Neuron (in vitro differentiated cells): ENCODE measurements at regions not wholly inside any gene's neighbourhood (a gene's known extent, or its start where the extent isn't known, plus 50 kb on each side); places are given as distances from the start of the nearest gene placed in this dataset.

Experiments
- H2AFZ ChIP-seq: one replicate; pipeline ENCODE4 v1.6.1; 2013; ENCODE audit warnings: low read depth, mild to moderate bottlenecking, inconsistent platforms, low read length, moderate library complexity
- H3K27me3 ChIP-seq: one replicate; pipeline ENCODE4 v1.6.1; 2013; ENCODE audit warnings: low read length; ENCODE audit not compliant: insufficient read depth
- H3K36me3 ChIP-seq: one replicate; pipeline ENCODE4 v1.6.1; 2013; ENCODE audit warnings: low read length; ENCODE audit not compliant: insufficient read depth
- H3K4me1 ChIP-seq: one replicate; pipeline ENCODE4 v1.6.1; 2013; ENCODE audit warnings: low read length; ENCODE audit not compliant: insufficient read depth
- H3K4me3 ChIP-seq: 2 replicates; pipeline ENCODE4 v1.5.1; 2013; ENCODE audit warnings: mild to moderate bottlenecking, low read length, moderate library complexity
- H3K9me3 ChIP-seq: one replicate; pipeline ENCODE4 v1.6.1; 2013; ENCODE audit warnings: low read length

GRCh38 chr2:18346874-18347273 is 213.6 kb downstream of the RDH14 start:
- Histone ChIP-seq H3K36me3 (no peaks in the 10 kb centered on the region), H3K27me3 (no peaks in the 10 kb centered on the region), H3K4me1 (no peaks in the 10 kb centered on the region), H3K4me3 (no peak overlapping the region), H2AFZ (no peak overlapping the region), H3K9me3 (no peaks in the 10 kb centered on the region)

- Histone ChIP-seq H3K4me3 (no peak overlapping the region), H3K27me3 (no peaks in the 10 kb centered on the region), H3K9me3 (no peaks in the 10 kb centered on the region), H2AFZ (no peak overlapping the region), H3K4me1 (no peaks in the 10 kb centered on the region), H3K36me3 (no peaks in the 10 kb centered on the region)
Observed at GRCh38 chr2:18346344-18346743, 214.1 kb downstream of the RDH14 start.

GRCh38 chr2:18345848-18346247 is 214.6 kb downstream of the RDH14 start:
- no peaks in the 10 kb centered on the region for H3K9me3 ChIP-seq
- H3K27me3 ChIP-seq = no peaks in the 10 kb centered on the region
- H3K36me3 ChIP-seq = no peaks in the 10 kb centered on the region
- no peaks in the 10 kb centered on the region for H3K4me1 ChIP-seq
- H2AFZ ChIP-seq = no peak overlapping the region
- no peak overlapping the region for H3K4me3 ChIP-seq

GRCh38 chr2:18342901-18343300 is 217.6 kb downstream of the RDH14 start:
- Histone ChIP-seq H3K27me3 (no peaks in the 10 kb centered on the region), H3K4me1 (no peaks in the 10 kb centered on the region), H3K36me3 (no peaks in the 10 kb centered on the region), H3K4me3 (no peak overlapping the region), H2AFZ (no peak overlapping the region), H3K9me3 (no peaks in the 10 kb centered on the region)

GRCh38 chr2:18339326-18339725 is 221.1 kb downstream of the RDH14 start:
- no peaks in the 10 kb centered on the region for H3K27me3 ChIP-seq
- no peak overlapping the region for H3K4me3 ChIP-seq
- H3K9me3 ChIP-seq = no peaks in the 10 kb centered on the region
- H2AFZ ChIP-seq = no peak overlapping the region
- H3K4me1 ChIP-seq = no peaks in the 10 kb centered on the region
- no peaks in the 10 kb centered on the region for H3K36me3 ChIP-seq

GRCh38 chr2:18336975-18337374 is 223.5 kb downstream of the RDH14 start:
- no peaks in the 10 kb centered on the region for H3K27me3 ChIP-seq
- H3K4me3 ChIP-seq = no peak overlapping the region
- no peaks in the 10 kb centered on the region for H3K9me3 ChIP-seq
- no peaks in the 10 kb centered on the region for H3K36me3 ChIP-seq
- no peaks in the 10 kb centered on the region for H3K4me1 ChIP-seq
- no peak overlapping the region for H2AFZ ChIP-seq

GRCh38 chr2:18332477-18332876 is 228.0 kb downstream of the RDH14 start:
- H3K4me3 ChIP-seq = no peak overlapping the region
- H2AFZ ChIP-seq = no peak overlapping the region
- H3K9me3 ChIP-seq = no peaks in the 10 kb centered on the region
- no peaks in the 10 kb centered on the region for H3K4me1 ChIP-seq
- no peaks in the 10 kb centered on the region for H3K27me3 ChIP-seq
- no peaks in the 10 kb centered on the region for H3K36me3 ChIP-seq

GRCh38 chr2:18325118-18325517 is 235.3 kb downstream of the RDH14 start:
- peaks cover 3% of the 10 kb centered on the region for H3K27me3 ChIP-seq
- H3K4me1 ChIP-seq = no peaks in the 10 kb centered on the region
- no peaks in the 10 kb centered on the region for H3K36me3 ChIP-seq
- no peak overlapping the region for H3K4me3 ChIP-seq
- H3K9me3 ChIP-seq = no peaks in the 10 kb centered on the region
- H2AFZ ChIP-seq = no peak overlapping the region

- H3K27me3 ChIP-seq = peaks cover 6% of the 10 kb centered on the region
- no peak overlapping the region for H3K4me3 ChIP-seq
- H2AFZ ChIP-seq = no peak overlapping the region
- H3K9me3 ChIP-seq = no peaks in the 10 kb centered on the region
- no peaks in the 10 kb centered on the region for H3K4me1 ChIP-seq
- no peaks in the 10 kb centered on the region for H3K36me3 ChIP-seq
Observed at GRCh38 chr2:18319987-18320386, 240.5 kb downstream of the RDH14 start.

- Histone ChIP-seq H3K9me3 (no peaks in the 10 kb centered on the region), H2AFZ (no peak overlapping the region), H3K4me1 (no peaks in the 10 kb centered on the region), H3K36me3 (no peaks in the 10 kb centered on the region), H3K27me3 (peaks cover 6% of the 10 kb centered on the region), H3K4me3 (no peak overlapping the region)
Observed at GRCh38 chr2:18317017-18317416, 243.4 kb downstream of the RDH14 start.

GRCh38 chr2:18312818-18313217 is 247.6 kb downstream of the RDH14 start:
- Histone ChIP-seq H2AFZ (no peak overlapping the region), H3K27me3 (peaks cover 3% of the 10 kb centered on the region), H3K36me3 (no peaks in the 10 kb centered on the region), H3K4me1 (no peaks in the 10 kb centered on the region), H3K9me3 (no peaks in the 10 kb centered on the region), H3K4me3 (no peak overlapping the region)

GRCh38 chr2:18311420-18312195 is 248.8 kb downstream of the RDH14 start:
- Histone ChIP-seq H3K4me1 (no peaks in the 10 kb centered on the region), H3K4me3 (no peak overlapping the region), H3K36me3 (no peaks in the 10 kb centered on the region), H2AFZ (peak overlapping the region; percentile 8), H3K27me3 (peaks cover 3% of the 10 kb centered on the region), H3K9me3 (no peaks in the 10 kb centered on the region)

GRCh38 chr2:18309627-18310026 is 250.8 kb downstream of the RDH14 start:
- H3K27me3 ChIP-seq = peaks cover 3% of the 10 kb centered on the region
- no peaks in the 10 kb centered on the region for H3K4me1 ChIP-seq
- no peaks in the 10 kb centered on the region for H3K9me3 ChIP-seq
- no peak overlapping the region for H3K4me3 ChIP-seq
- H2AFZ ChIP-seq = no peak overlapping the region
- no peaks in the 10 kb centered on the region for H3K36me3 ChIP-seq

GRCh38 chr2:18309188-18309587 is 251.3 kb downstream of the RDH14 start:
- Histone ChIP-seq H3K4me1 (no peaks in the 10 kb centered on the region), H3K27me3 (peaks cover 3% of the 10 kb centered on the region), H2AFZ (no peak overlapping the region), H3K4me3 (no peak overlapping the region), H3K36me3 (no peaks in the 10 kb centered on the region), H3K9me3 (no peaks in the 10 kb centered on the region)
